Activated naive CD4-positive, alpha-beta T cell treated with anti-CD3 and anti-CD28 coated beads, Interleukin-2, amount 50 U/mL, for 72 hours (primary cell): ENCODE measurements at regions not wholly inside any gene's neighbourhood (a gene's known extent, or its start where the extent isn't known, plus 50 kb on each side); places are given as distances from the start of the nearest gene placed in this dataset.
A peak's percentile ranks its signal among the peaks of the same experiment; 100 is the strongest.
"Not testable (repeated sequence)": the region's sequence is repeated elsewhere in the genome, so short reads cannot be mapped to it uniquely, and the experiment has no call there.

Source experiments
- ATAC-seq, 2 donors: fragments of 150-1000 bp; cut with Tn5 transposase; 2 replicates each; pipeline ENCODE4 v1.10.0; 2021; ENCODE audit warnings: mild to moderate bottlenecking in 2 of 2, moderate library complexity in 2 of 2
- DNase-seq, 2 donors: peaks; one replicate each; pipeline ENCODE4 v3.0.0; 2021 to 2022; ENCODE audit warnings: low spot score in 2 of 2
- H3K27ac Mint-ChIP-seq, 2 donors: one replicate each; pipeline ENCODE4 v1.8.0; 2022; ENCODE audit warnings: mild to moderate bottlenecking in 2 of 2, mixed read lengths in 2 of 2
- H3K36me3 Mint-ChIP-seq, 2 donors: one replicate each; pipeline ENCODE4 v1.8.0; 2022; ENCODE audit warnings: mixed read lengths in 2 of 2
- H3K9me3 Mint-ChIP-seq, 2 donors: one replicate each; pipeline ENCODE4 v1.8.0; 2022; ENCODE audit warnings: mixed read lengths in 2 of 2

DNA sequence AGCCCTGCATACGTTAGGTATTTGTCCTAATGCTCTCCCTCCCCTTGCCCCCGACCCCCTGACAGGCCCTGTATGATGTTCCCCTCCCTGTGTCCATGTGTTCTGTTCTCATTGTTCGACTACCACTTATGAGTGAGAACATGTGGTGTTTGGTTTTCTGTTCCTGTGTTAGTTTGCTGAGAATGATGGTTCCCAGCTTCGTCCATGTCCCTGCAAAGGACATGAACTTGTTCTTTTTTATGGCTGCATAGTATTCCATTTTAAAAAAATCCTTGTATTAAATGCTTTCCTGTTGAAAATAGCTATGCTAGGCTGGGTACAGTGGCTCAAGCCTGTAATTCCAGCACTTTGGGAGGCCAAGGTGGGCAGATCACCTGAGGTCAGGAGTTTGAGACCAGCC, 232.2 kb downstream of the RPLP1 start:
- not testable (repeated sequence) for DNase-seq, ATAC-seq, H3K27ac Mint-ChIP-seq
- peaks cover 21 to 30% of the 10 kb centered on the region in 2 donors for H3K9me3 Mint-ChIP-seq
- peaks cover 26 to 62% of the 10 kb centered on the region in 2 donors for H3K36me3 Mint-ChIP-seq

DNA sequence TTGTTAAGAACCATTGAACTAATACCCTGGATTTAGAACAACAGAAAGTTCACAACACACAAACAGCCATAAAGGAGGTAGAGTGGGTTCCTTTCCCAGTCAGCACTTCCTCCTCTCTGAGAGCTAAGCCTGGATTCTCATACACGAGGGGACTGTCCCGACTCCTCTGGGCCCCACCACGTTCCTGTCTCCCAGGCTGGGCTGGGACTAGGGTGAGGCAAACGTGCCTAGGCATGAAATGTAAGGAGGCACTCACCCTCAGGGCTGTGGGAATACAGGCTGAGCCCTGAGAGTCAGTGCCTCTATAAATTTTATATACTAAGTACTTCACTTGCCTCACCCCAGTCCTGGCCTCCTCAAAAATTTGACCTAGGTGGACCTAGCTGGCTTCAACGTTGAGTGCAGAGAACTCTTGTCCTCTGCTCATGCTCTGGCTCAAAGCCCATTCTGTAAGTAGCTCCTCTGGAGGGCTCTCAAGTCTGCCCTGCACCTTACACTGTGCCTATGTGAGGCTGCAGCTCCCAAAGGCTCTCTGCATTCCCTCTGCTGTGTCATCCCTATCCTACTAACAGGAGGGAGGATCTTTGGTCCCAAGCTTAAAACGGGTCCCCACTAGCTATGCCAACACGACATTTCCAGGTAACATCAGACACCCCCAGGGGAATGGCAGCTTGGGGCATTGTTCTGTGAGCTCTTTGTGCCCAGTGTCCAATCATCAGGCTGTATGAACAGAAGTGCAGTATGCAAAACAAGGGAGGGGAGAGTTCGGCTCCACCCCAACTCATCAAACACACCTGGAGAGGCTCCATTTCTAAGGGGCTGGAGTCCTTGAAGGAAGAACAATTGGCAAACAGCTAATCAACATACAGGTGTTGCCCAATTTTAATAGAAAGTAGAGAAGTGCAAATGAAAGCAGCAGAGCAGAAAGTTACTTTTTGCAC, 233.2 kb downstream of the RPLP1 start:
- peaks cover 33 to 69% of the 10 kb centered on the region in 2 donors for H3K36me3 Mint-ChIP-seq
- ATAC-seq (no peak), DNase-seq (no peak)
- peaks cover 21 to 37% of the 10 kb centered on the region in 2 donors for H3K9me3 Mint-ChIP-seq
- no peak overlapping the region for H3K27ac Mint-ChIP-seq

DNA sequence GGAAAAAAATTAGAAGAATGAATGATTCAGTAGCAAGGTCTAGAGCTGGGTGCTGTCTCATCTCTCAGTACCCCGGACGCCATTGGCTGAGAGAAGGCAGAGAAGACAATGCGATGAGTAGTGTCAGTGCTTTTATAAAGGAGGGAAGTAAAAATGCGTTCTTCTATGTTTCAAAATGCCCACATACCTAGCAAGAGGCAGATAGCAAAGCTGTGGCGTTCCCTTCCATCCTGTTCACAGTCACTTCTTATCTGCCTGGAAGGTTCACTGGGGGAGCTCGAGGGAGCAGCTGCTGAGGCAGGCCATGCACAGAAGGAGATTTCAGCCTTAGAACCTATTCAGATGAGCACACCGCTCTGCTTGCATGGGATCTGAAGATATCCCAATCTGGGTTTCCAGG, 234.0 kb downstream of the RPLP1 start:
- Mint-ChIP-seq H3K36me3 (peaks cover 33 to 67% of the 10 kb centered on the region in 2 donors), H3K27ac (no peak overlapping the region), H3K9me3 (peaks cover 21 to 37% of the 10 kb centered on the region in 2 donors)
- no peak for DNase-seq
- no peak for ATAC-seq

DNA sequence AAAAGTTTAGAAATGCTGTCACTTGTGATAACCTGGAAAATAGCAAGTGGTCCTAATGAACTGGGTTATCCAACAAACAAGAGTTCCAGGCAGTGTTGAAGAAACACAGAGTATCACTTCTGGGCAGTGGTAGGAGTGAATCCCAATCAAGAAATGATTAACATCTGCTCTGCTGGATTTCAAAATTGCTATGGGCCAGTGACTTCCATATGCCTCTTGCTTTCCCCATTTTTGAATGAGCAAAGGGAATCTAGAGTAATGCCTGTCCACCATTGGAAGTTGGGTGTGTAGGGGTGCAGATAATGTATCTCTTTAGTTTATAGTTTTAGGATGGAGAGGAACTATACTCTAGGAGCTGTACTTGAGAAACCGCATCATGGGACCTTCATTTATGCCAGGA, 236.5 kb downstream of the RPLP1 start:
- Mint-ChIP-seq H3K9me3 (peaks cover 14 to 34% of the 10 kb centered on the region in 2 donors), H3K27ac (no peak overlapping the region), H3K36me3 (peaks cover 27 to 49% of the 10 kb centered on the region in 2 donors)
- no peak for ATAC-seq
- DNase-seq, result no peak

DNA sequence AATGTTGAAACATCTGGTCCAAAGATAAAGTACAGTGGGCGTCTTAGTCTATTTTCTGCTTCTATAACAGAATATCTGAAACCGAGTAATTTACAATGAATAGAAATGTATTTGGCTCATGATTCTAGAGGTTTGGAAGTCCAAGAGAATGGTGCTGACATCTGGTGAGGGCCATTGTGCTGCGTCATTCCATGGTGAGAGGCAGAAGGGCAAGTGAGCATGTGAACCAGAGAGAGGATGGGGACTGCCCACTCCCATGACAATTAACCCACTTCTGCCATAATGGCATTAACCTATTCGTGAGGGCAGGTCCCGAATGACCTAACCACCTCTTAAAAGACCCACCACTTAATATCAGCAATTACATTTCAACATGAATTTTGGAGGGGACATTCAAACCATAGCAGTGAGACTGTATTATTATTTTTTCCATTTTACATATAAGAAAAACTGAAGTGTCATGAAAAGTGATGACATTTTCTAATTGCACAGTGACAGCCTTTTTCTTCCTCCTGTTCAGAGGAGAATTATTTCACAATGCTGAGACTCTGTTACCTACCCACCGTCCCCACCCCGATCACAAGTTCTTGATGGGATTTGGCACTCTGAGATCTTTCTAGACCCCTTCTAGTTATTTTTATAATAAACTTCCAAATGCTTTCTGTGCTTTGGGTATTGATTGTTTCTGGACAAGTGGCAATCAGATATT, 238.8 kb downstream of the RPLP1 start:
- Mint-ChIP-seq H3K9me3 (peaks cover 14 to 34% of the 10 kb centered on the region in 2 donors), H3K27ac (no peak overlapping the region), H3K36me3 (peaks cover 27 to 33% of the 10 kb centered on the region in 2 donors)
- DNase-seq (no peak), ATAC-seq (no peak)

DNA sequence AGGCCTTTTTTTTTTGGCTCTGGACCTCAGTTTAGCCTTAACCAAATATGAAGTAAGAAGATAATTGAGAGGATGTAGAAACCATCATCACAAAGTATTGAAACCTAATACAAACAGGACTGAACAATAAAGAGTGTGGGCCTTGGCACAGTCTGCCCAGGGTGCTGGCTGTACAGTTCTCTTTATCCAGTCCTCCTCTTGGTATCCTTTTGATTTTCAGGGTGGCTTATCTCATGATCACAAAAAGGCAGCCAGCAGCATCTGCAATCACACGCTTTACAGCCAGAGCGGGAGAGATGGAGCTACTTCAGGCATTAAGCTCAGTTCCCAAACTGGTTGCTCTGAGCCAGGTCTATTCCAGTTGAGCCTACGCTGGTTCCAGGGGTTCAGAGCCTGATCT, 239.7 kb downstream of the RPLP1 start:
- no peak for ATAC-seq
- Mint-ChIP-seq H3K9me3 (peaks cover 14 to 29% of the 10 kb centered on the region in 2 donors), H3K27ac (no peak overlapping the region), H3K36me3 (peaks cover 27 to 28% of the 10 kb centered on the region in 2 donors)
- DNase-seq, result no peak

DNA sequence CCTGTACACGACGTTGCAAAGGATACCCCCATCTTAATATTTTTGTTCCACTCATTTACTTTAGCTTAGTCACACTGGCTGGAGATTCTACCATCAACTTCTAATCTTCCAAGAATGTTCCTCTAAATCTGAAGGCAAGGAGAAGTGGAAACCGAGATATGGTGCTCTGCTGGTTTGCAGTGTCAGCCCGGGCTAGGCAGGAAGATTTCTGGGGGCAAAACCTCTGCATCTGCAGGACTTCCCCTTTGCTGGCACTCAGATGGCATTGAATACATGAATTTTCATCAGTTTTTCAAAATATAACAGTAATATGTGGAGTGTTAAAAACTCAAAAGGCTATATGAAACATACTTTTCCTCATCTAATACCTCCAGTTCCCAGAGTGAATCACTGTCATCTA, 240.4 kb downstream of the RPLP1 start:
- Mint-ChIP-seq H3K27ac (no peak overlapping the region), H3K36me3 (peaks cover 24% of the 10 kb centered on the region in 2 donors), H3K9me3 (peaks cover 11 to 22% of the 10 kb centered on the region in 2 donors)
- DNase-seq, result no peak
- no peak for ATAC-seq

DNA sequence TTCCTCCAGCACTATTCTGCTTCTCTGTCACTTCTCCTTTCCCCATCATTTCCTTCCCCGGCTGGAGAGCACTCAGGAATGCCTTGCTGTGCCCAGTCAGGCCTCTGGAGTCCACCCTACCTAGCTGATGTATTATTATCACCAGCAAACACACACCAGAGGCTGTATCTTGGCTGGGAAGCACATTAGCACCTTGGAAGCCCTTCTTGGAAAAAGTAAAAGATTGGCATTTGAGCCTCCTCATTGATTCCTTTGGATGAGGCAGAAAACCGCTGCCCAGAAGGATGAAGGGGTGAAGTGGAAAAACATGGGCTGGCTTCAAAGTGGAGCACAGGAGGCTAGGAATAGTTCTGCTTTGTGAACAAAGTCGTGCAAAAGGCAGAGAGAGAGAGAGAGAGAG, 244.3 kb downstream of the RPLP1 start:
- Mint-ChIP-seq H3K27ac (peak overlapping the region in 1 of 2 donors; percentile 45), H3K9me3 (peaks cover 4 to 5% of the 10 kb centered on the region in 2 donors), H3K36me3 (peaks cover 0 to 5% of the 10 kb centered on the region in 2 donors)
- ATAC-seq (no peak), DNase-seq (no peak)

DNA sequence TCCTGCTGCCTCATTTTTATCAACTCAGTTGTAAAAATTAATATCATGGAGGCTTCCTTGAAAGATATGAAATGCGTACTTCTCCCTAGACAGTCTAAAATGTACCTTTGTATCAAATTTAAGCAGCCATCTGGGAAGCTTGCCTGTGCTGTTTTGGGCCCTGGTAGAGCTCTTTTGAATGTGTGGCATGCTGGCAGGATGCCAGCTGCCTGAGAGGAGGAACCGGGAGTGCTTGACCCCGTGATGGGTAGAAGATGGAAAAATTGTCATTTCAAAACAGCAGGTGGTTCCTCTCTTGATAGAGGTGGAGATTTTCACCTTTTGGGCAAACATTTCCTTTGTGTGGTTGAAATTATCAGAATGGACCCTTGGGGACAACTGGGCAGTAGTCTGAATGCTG, 245.3 kb downstream of the RPLP1 start:
- DNase-seq (no peak), ATAC-seq (no peak)
- peaks cover 4 to 5% of the 10 kb centered on the region in 2 donors for H3K9me3 Mint-ChIP-seq
- H3K36me3 Mint-ChIP-seq, result peaks cover 5% of the 10 kb centered on the region in 2 donors
- no peak overlapping the region for H3K27ac Mint-ChIP-seq

DNA sequence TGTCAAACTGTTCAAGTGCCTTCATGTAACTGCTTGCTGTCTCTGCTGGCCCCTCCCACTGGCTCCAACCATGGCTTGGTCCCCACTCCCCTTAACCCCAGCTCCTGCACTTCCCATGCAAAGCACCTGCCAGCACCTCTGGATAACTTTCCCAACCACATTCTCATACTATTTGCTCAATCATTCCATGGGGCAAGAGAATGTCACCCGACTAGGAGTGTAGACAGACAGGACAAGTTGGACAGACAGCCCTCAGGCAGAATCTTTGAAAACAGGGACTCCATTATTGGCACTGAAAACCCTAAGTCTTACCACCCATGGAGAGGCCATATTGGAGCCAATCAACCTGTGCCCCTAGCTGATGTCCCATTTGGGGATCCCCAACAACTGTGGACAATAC, 246.5 kb downstream of the RPLP1 start:
- Mint-ChIP-seq H3K27ac (no peak overlapping the region), H3K9me3 (peaks cover 4 to 10% of the 10 kb centered on the region in 2 donors), H3K36me3 (peaks cover 5 to 15% of the 10 kb centered on the region in 2 donors)
- DNase-seq (no peak), ATAC-seq (no peak)

DNA sequence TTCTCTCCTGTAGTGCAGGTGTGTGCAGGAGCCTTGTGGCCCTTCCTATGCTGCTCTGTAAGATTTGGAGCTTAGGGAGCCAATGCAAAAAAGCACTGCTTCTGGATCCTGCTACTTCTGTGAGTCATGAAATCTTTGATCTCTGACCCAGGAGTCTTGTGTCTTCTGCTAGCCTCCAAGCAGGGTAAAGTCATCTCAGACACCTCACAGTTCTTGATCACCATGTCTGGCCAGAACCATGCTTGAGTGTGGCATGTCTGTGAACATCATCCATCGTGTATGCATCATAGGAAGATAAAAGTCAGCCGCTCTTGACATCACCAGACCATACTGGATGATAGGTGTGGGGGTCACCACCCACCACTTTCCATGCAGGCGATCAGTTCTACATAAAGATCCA, 247.8 kb downstream of the RPLP1 start:
- H3K36me3 Mint-ChIP-seq, result peaks cover 5 to 15% of the 10 kb centered on the region in 2 donors
- no peak for DNase-seq
- no peak overlapping the region for H3K27ac Mint-ChIP-seq
- ATAC-seq, result peak; percentile 55 to 72
- H3K9me3 Mint-ChIP-seq, result peaks cover 4 to 10% of the 10 kb centered on the region in 2 donors

DNA sequence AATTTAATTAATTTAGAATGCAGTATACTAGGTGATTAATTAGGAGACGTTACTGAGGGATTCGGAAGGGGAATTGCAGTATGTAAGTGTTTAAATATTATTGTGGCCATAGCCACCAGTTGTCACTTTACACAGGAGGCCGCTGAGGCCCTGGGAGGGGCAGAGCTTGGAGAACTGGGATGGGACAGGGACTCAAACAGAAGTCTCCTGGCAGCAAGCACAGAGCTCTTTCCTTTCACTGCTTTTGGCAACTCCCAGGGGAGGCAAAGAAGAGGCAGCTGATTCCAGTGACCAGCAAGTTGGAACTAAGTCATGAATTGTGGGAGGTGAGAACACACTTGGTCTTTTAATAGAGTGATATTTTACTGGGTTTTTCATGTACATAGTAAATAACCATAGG, 248.6 kb downstream of the RPLP1 start:
- Mint-ChIP-seq H3K9me3 (peaks cover 4 to 13% of the 10 kb centered on the region in 2 donors), H3K27ac (no peak overlapping the region), H3K36me3 (peaks cover 5 to 21% of the 10 kb centered on the region in 2 donors)
- no peak for DNase-seq
- ATAC-seq, result no peak

DNA sequence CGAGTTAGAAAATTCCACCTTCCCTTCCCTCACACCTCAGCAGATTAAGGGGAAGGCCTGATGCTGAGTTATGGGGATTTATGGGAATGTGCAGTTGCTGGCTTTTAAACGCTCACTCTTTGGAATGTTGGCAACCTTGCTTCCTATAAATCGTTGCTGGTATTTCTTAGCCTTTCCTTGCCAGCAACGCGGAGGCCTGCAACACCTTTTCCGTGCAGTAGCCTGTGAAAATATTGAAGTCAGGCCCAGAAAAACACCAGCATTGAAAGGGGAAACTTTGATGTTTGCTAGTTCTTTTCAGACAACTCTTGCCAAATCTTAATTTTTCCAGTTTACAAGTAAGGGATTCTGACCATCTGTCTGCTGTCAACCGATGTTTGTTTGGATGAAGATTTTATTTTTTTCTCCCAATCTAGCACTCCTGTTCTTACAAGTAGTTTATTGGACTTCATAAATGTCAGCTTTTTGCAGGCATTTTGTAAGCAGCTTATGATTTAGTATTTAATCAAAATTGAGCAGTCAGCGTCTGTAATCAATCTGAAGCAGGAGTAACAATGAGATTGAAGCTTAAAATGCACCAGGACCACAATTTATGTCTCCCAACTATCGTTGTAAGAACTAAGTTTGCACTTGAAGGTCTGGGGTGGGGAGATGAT, 251.0 kb downstream of the RPLP1 start:
- Mint-ChIP-seq H3K36me3 (peaks cover 17 to 42% of the 10 kb centered on the region in 2 donors), H3K27ac (no peak overlapping the region), H3K9me3 (peaks cover 10 to 26% of the 10 kb centered on the region in 2 donors)
- DNase-seq, result no peak
- ATAC-seq, result no peak

DNA sequence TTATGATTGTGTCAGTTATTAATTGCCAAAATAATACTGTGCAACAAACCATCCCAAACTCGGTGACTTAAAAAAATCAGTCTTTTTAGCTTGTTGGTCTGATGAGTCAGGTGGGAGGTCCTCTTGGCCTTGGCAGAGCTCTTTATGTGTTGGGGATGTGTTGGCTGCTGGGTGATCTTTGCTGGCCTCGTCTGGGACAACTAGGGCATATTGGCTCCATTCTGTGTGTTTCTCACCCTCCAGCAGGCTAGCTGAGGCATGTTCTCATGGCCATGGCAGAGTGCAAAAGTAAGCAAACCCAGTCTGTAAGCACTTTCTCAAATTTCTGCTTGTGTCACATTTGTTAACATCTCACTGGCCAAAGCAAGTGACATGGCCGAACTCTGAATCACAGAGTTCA, 251.6 kb downstream of the RPLP1 start:
- no peak for DNase-seq
- H3K36me3 Mint-ChIP-seq, result peaks cover 22 to 48% of the 10 kb centered on the region in 2 donors
- ATAC-seq, result no peak
- no peak overlapping the region for H3K27ac Mint-ChIP-seq
- H3K9me3 Mint-ChIP-seq, result peaks cover 10 to 27% of the 10 kb centered on the region in 2 donors

DNA sequence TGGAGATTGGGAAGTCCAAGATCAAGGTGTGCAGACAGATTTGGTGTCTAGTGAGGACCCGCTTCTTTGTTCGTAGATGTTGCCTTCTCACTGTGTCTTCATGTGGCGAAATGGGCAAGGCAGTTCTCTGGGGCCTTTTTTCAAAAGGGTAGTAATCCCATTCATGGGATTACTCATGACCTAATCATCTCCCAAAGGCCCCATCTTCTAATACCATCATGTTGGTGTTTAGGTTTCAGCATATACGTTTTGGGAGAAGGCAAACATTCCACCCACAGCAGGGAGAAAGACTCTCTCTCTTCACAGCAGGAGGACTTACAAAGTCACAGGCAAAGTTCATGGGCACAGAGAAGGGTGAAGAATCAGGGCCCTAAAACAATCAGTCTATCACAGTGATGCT, 252.1 kb downstream of the RPLP1 start:
- peaks cover 26 to 53% of the 10 kb centered on the region in 2 donors for H3K36me3 Mint-ChIP-seq
- DNase-seq (no peak), ATAC-seq (no peak)
- peaks cover 10 to 31% of the 10 kb centered on the region in 2 donors for H3K9me3 Mint-ChIP-seq
- H3K27ac Mint-ChIP-seq, result no peak overlapping the region

DNA sequence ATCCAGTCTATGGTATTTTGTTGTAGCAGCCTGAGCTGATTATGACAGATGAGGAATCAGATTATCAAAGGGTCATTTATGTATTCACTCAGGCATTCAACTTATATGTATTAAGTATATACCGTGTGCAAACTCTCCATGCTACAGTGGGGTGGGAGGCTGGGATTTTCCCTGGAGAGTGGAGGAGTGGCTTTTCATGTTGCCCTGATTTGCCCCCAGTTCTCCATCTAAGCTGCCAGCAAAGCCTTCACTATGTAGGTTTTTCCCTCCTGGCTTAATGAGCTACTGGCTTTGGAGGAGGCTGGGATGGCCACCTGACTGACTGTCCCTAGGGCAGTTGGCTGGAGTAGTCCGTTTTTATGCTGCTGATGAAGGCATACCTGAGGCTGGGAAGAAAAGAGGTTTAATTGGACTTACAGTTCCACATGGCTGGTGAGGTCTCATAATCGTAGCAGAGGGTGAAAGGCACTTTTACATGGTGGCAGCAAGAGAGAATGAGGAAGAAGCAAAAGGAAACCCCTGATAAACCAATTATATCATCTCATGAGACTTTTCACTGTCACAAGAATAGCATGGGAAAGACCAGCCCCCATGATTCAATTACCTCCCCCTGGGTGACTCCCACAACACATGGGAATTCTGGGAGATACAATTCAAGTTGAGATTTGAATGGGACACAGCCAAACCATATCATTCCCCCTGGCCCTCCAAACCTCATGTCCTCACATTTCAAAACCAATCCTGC, 253.9 kb downstream of the RPLP1 start:
- ATAC-seq, result no peak
- peaks cover 15 to 39% of the 10 kb centered on the region in 2 donors for H3K9me3 Mint-ChIP-seq

More for the DNA sequence above, 253.9 kb downstream of the RPLP1 start:
- no peak for DNase-seq
- Mint-ChIP-seq H3K27ac (no peak overlapping the region), H3K36me3 (peaks cover 34 to 69% of the 10 kb centered on the region in 2 donors)
